ENCODE measurements at regions not wholly inside any gene's neighbourhood (a gene's known extent, or its start where the extent isn't known, plus 50 kb on each side); places are given as distances from the start of the nearest gene placed in this dataset.

DNA sequence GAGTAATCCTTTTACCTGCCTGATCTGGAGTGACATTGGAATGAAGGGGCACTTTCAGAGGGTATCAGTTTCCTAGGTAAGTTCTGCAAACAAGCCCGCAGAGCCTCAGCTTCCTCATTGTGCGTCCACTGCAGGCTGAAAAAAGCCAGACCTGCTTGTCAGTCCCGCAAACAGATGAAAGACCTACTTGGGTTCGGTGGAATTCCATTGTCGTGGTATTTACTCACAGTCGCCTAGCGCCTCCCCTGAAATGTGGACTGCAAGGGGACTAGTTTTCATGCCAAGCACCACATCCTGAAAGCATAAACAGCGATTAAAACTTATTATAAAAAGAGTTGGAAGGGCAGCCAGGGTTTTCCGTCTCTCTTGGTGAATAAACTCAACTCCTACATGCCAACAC, 121.5 kb downstream of the PAX1 start:
- Histone ChIP-seq H3K36me3 (no peaks in the 10 kb centered on the region), H3K4me1 (no peaks in the 10 kb centered on the region), H3K27ac (no peak overlapping the region), H3K27me3 (no peaks in the 10 kb centered on the region), H3K4me3 (no peak overlapping the region), H3K9me3 (no peaks in the 10 kb centered on the region)
- TF ChIP-seq POLR2A (IDR thresholded peaks at IDR 0.05) (no peak), POLR2AphosphoS5 (IDR thresholded peaks at IDR 0.05; ENCODE audit: insufficient read depth in 1 of 2, low read depth in 1 of 2) (no peak)
- TF ChIP-seq, protein P1, sequence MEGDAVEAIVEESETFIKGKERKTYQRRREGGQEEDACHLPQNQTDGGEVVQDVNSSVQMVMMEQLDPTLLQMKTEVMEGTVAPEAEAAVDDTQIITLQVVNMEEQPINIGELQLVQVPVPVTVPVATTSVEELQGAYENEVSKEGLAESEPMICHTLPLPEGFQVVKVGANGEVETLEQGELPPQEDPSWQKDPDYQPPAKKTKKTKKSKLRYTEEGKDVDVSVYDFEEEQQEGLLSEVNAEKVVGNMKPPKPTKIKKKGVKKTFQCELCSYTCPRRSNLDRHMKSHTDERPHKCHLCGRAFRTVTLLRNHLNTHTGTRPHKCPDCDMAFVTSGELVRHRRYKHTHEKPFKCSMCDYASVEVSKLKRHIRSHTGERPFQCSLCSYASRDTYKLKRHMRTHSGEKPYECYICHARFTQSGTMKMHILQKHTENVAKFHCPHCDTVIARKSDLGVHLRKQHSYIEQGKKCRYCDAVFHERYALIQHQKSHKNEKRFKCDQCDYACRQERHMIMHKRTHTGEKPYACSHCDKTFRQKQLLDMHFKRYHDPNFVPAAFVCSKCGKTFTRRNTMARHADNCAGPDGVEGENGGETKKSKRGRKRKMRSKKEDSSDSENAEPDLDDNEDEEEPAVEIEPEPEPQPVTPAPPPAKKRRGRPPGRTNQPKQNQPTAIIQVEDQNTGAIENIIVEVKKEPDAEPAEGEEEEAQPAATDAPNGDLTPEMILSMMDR (IDR thresholded peaks at IDR 0.05) = no peak
- DNase-seq (ENCODE audit: extremely low spot score in 2 of 2) = no peak
- intact Hi-C loops (cut with DNase I) = no loop called here

DNA sequence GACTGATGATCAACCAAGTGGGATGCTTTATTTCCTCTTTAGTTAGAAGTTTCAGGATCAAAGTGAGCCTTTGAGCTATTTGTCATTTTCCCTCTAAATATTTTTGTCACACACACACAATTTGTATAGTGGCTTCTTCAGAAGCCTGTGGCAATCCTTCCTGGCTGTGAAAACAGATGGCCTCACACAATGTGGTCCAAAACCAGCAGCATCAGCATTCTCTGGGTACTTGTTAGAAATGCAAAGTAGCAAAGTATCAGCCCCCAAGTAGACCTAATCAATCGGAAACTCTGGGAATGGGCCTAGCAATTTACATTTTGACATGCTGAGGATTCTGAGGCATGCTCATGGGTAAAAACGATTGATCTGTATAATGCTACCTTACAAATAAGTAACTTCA, 115.9 kb downstream of the PAX1 start:
- H3K4me1 ChIP-seq = no peaks in the 10 kb centered on the region
- TF ChIP-seq, protein P1 (IDR thresholded peaks at IDR 0.05) = no peak
- TF ChIP-seq POLR2AphosphoS5 (IDR thresholded peaks at IDR 0.05; ENCODE audit: insufficient read depth in 1 of 2, low read depth in 1 of 2) (no peak), POLR2A (IDR thresholded peaks at IDR 0.05) (no peak)
- H3K27me3 ChIP-seq = no peaks in the 10 kb centered on the region
- no peak for DNase-seq (ENCODE audit: extremely low spot score in 2 of 2)
- H3K9me3 ChIP-seq = no peaks in the 10 kb centered on the region
- H3K27ac ChIP-seq = no peak overlapping the region
- H3K36me3 ChIP-seq = no peaks in the 10 kb centered on the region
- intact Hi-C loops (cut with DNase I) = no loop called here
- no peak overlapping the region for H3K4me3 ChIP-seq

DNA sequence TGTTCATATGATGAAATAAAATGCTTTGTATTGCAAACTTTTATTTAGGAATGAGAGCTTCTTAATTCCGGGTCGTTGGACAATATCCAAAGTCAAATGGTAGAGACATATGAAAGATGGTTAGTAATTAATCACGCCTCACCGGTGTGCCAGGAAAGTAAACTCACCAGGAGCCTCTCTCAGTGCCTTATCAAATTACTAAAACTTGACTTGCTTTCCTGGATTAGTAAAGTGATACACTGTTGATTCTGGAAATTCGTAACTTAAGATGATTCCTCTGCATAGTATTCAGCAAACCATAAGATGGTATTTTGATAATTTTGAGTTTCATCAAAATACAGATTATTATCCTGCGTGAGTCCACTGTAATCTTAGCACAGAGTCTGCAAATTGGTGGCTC, 115.2 kb downstream of the PAX1 start:
- intact Hi-C loops (cut with DNase I) = no loop called here
- Histone ChIP-seq H3K4me3 (no peak overlapping the region), H3K27me3 (no peaks in the 10 kb centered on the region), H3K9me3 (no peaks in the 10 kb centered on the region), H3K36me3 (no peaks in the 10 kb centered on the region), H3K4me1 (no peaks in the 10 kb centered on the region), H3K27ac (no peak overlapping the region)
- TF ChIP-seq POLR2AphosphoS5 (IDR thresholded peaks at IDR 0.05; ENCODE audit: insufficient read depth in 1 of 2, low read depth in 1 of 2) = no peak
- TF ChIP-seq, protein P1 (IDR thresholded peaks at IDR 0.05) = no peak
- TF ChIP-seq POLR2A (IDR thresholded peaks at IDR 0.05) = no peak
- DNase-seq (ENCODE audit: extremely low spot score in 2 of 2) = no peak

DNA sequence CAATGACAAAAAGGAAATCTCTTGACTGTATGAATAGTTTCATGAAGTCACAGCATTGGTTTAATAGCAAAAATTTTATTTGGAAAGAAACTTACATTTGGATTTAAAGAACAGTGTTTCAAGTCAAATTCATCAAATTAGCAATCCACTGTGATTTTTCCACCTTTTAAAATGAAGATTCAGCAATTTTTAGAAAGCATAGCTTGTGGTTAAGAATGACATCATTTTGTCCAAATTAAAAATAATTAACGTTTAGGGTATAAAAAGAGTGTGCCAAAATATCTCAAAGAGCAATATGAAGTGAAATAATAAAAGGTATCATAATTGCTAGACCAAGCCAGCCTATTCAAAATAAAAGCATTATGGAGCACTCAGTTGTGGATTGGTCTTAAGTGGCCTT, 114.6 kb downstream of the PAX1 start:
- intact Hi-C loops (cut with DNase I) = no loop called here
- no peaks in the 10 kb centered on the region for H3K9me3 ChIP-seq
- TF ChIP-seq POLR2AphosphoS5 (IDR thresholded peaks at IDR 0.05; ENCODE audit: insufficient read depth in 1 of 2, low read depth in 1 of 2) (no peak), POLR2A (IDR thresholded peaks at IDR 0.05) (no peak)
- TF ChIP-seq, protein P1 (IDR thresholded peaks at IDR 0.05) = no peak

DNA sequence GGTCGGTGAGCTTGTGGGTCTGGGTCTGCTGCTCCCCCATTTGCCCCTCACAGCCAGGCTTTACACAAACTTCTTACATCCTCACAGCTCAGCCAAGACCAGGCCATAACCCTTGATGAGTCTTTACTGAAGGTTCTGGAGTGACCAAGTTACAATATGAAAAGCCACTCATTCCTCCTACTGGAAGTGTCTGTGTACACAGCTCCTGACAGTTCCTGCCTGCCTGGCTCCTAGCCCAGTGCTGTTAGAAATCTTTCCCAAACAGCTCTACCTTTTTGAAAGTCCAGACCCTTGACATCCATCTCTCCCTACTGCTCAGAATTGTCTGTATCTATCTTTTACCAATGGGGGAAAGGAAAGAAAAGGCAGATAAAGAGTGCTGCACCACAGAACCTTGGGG, 106.9 kb downstream of the PAX1 start:
- Histone ChIP-seq H3K27ac (no peak overlapping the region), H3K9me3 (no peaks in the 10 kb centered on the region), H3K36me3 (no peaks in the 10 kb centered on the region), H3K4me3 (no peak overlapping the region), H3K27me3 (no peaks in the 10 kb centered on the region), H3K4me1 (no peaks in the 10 kb centered on the region)
- TF ChIP-seq POLR2AphosphoS5 (IDR thresholded peaks at IDR 0.05; ENCODE audit: insufficient read depth in 1 of 2, low read depth in 1 of 2) = no peak
- TF ChIP-seq POLR2A (IDR thresholded peaks at IDR 0.05) = no peak
- TF ChIP-seq, protein P1 (IDR thresholded peaks at IDR 0.05) = no peak
- intact Hi-C loops (cut with DNase I) = no loop called here
- DNase-seq (ENCODE audit: extremely low spot score in 2 of 2) = no peak

More for the DNA sequence above, 114.6 kb downstream of the PAX1 start:
- Histone ChIP-seq H3K4me3 (no peak overlapping the region), H3K27ac (no peak overlapping the region), H3K27me3 (no peaks in the 10 kb centered on the region), H3K4me1 (no peaks in the 10 kb centered on the region), H3K36me3 (no peaks in the 10 kb centered on the region)
- DNase-seq (ENCODE audit: extremely low spot score in 2 of 2) = no peak

All from vagina (tissue), 2 donors.